ENCODE measurements at regions not wholly inside any gene's neighbourhood (a gene's known extent, or its start where the extent isn't known, plus 50 kb on each side); places are given as distances from the start of the nearest gene placed in this dataset.

DNA sequence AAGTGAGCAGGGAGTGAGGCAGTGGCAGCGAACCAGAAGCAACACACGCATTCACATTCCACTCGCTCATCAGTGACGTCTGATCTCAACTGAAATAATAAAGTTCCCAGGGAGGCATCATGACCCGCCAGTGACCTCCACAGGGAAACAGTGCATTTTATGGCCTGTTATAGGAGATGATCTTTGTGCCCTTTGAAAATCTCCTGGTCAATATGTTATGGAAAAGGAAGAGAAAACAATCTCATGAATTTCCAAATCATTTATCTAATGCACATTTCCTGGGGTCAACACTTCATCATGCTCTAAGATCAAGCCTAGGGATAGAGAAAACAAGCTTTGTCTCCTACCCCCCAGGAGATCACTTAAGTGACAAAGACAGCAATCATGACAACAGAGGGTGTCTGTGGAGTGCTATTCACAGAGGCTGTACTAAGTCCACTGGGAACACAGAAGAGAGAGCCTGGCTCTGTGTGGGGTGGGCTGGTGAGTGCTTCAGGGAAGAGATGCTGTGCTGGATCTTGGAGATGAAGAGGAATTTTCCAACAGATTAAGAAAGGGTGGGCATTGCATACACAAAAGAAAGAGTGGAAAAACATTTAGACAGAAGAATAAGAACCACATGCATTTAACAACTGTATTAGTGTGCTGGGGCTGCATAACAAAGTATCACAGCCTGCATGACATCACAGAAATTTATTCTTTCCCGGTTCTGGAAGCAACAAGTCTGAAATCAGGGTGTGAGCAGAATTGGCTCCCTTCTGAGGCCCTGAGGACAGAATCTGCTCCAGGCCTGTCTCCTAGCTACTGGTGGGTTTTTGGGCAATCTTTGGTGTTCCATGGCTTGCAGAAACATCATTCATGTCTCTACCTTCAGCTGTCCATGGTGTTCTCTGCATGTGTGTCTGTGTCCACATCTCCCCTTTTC lies 613.9 kb upstream of the IGFBP3 start:
- no peak overlapping the region for H3K27ac Mint-ChIP-seq
- CTCF ChIA-PET: no interaction called here

GRCh38 chr7:46533946-46534345 lies 612.9 kb upstream of the IGFBP3 start:
- no peaks in the 10 kb centered on the region for H3K4me1 Mint-ChIP-seq
- Histone ChIP-seq H2AFZ (ENCODE audit: insufficient read depth, low read depth, low read length, poor library complexity, severe bottlenecking) (no peak overlapping the region), H3K4me2 (replicated peaks; ENCODE audit: low read depth, low read length, poor library complexity, severe bottlenecking) (no peak overlapping the region), H4K20me1 (ENCODE audit: control insufficient read depth, insufficient read depth, low read length, poor library complexity, severe bottlenecking) (no peaks in the 10 kb centered on the region), H3K27ac (ENCODE audit: low read length in 2 of 2) (no peak overlapping the region), H3K9me3 (ENCODE audit: control extremely low read depth in 1 of 3, control insufficient read depth in 2 of 3, insufficient read depth in 1 of 3, low read length in 2 of 3) (no peaks in the 10 kb centered on the region), H3K36me3 (replicated peaks in 1 of 2; ENCODE audit: control extremely low read depth in 1 of 2, control insufficient read depth in 1 of 2, extremely low read depth in 1 of 2, insufficient read depth in 2 of 2, low read length in 1 of 2) (no peaks in the 10 kb centered on the region), H3K4me3 (ENCODE audit: control extremely low read depth in 1 of 5, extremely low read depth in 1 of 5, insufficient read depth in 1 of 5, low read depth in 2 of 5, low read length in 4 of 5) (no peak overlapping the region), H3K9ac (ENCODE audit: low read length) (no peak overlapping the region), H3K27me3 (replicated peaks in 1 of 4; ENCODE audit: control extremely low read depth in 1 of 4, control insufficient read depth in 3 of 4, insufficient read depth in 4 of 4, low read length in 3 of 4) (no peaks in the 10 kb centered on the region), H3K79me2 (ENCODE audit: control insufficient read depth, insufficient read depth, low read length) (no peaks in the 10 kb centered on the region), H3K4me1 (ENCODE audit: control insufficient read depth in 2 of 2, insufficient read depth in 2 of 2, low read length in 2 of 2) (no peaks in the 10 kb centered on the region)
- DNase-seq: no peak
- H3K27me3 Mint-ChIP-seq: no peaks in the 10 kb centered on the region
- no peak for ATAC-seq (ENCODE audit: low read depth)
- 82% methylated on average over 2 of the region's 3 CpGs for WGBS (ENCODE audit: insufficient coverage)
- intact Hi-C loops (cut with micrococcal nuclease): no loop called here
- peaks cover 2% of the 10 kb centered on the region for H3K9me3 Mint-ChIP-seq (ENCODE audit: insufficient read depth)
- ChIA-PET CTCF (no interaction called here), POLR2A (no interaction called here)
- no peak overlapping the region for H3K4me3 Mint-ChIP-seq
- no peak overlapping the region for H3K27ac Mint-ChIP-seq
- TF ChIP-seq, protein P1, sequence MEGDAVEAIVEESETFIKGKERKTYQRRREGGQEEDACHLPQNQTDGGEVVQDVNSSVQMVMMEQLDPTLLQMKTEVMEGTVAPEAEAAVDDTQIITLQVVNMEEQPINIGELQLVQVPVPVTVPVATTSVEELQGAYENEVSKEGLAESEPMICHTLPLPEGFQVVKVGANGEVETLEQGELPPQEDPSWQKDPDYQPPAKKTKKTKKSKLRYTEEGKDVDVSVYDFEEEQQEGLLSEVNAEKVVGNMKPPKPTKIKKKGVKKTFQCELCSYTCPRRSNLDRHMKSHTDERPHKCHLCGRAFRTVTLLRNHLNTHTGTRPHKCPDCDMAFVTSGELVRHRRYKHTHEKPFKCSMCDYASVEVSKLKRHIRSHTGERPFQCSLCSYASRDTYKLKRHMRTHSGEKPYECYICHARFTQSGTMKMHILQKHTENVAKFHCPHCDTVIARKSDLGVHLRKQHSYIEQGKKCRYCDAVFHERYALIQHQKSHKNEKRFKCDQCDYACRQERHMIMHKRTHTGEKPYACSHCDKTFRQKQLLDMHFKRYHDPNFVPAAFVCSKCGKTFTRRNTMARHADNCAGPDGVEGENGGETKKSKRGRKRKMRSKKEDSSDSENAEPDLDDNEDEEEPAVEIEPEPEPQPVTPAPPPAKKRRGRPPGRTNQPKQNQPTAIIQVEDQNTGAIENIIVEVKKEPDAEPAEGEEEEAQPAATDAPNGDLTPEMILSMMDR (IDR thresholded peaks at IDR 0.05): no peak
- no peak for TF ChIP-seq EZH2 (IDR thresholded peaks at IDR 0.05; ENCODE audit: borderline replicate concordance, insufficient read depth, low read depth, low read length, poor library complexity, severe bottlenecking)

More for the DNA sequence above, 613.9 kb upstream of the IGFBP3 start:
- Histone ChIP-seq H3K27ac (ENCODE audit: low read length in 2 of 2) (no peak overlapping the region), H4K20me1 (ENCODE audit: control insufficient read depth, insufficient read depth, low read length, poor library complexity, severe bottlenecking) (no peaks in the 10 kb centered on the region), H2AFZ (ENCODE audit: insufficient read depth, low read depth, low read length, poor library complexity, severe bottlenecking) (no peak overlapping the region), H3K4me1 (ENCODE audit: control insufficient read depth in 2 of 2, insufficient read depth in 2 of 2, low read length in 2 of 2) (no peaks in the 10 kb centered on the region), H3K4me3 (ENCODE audit: control extremely low read depth in 1 of 5, extremely low read depth in 1 of 5, insufficient read depth in 1 of 5, low read depth in 2 of 5, low read length in 4 of 5) (no peak overlapping the region), H3K36me3 (replicated peaks in 1 of 2; ENCODE audit: control extremely low read depth in 1 of 2, control insufficient read depth in 1 of 2, extremely low read depth in 1 of 2, insufficient read depth in 2 of 2, low read length in 1 of 2) (no peaks in the 10 kb centered on the region), H3K4me2 (replicated peaks; ENCODE audit: low read depth, low read length, poor library complexity, severe bottlenecking) (no peak overlapping the region), H3K27me3 (replicated peaks in 1 of 4; ENCODE audit: control extremely low read depth in 1 of 4, control insufficient read depth in 3 of 4, insufficient read depth in 4 of 4, low read length in 3 of 4) (no peaks in the 10 kb centered on the region), H3K9ac (ENCODE audit: low read length) (no peak overlapping the region), H3K79me2 (ENCODE audit: control insufficient read depth, insufficient read depth, low read length) (no peaks in the 10 kb centered on the region), H3K9me3 (ENCODE audit: control extremely low read depth in 1 of 3, control insufficient read depth in 2 of 3, insufficient read depth in 1 of 3, low read length in 2 of 3) (no peaks in the 10 kb centered on the region)
- peaks cover 2% of the 10 kb centered on the region for H3K9me3 Mint-ChIP-seq (ENCODE audit: insufficient read depth)
- POLR2A ChIA-PET: no interaction called here
- intact Hi-C loops (cut with micrococcal nuclease): no loop called here
- ATAC-seq (ENCODE audit: low read depth): no peak
- no peaks in the 10 kb centered on the region for H3K27me3 Mint-ChIP-seq
- H3K4me3 Mint-ChIP-seq: no peak overlapping the region
- no peak for DNase-seq
- TF ChIP-seq EZH2 (IDR thresholded peaks at IDR 0.05; ENCODE audit: borderline replicate concordance, insufficient read depth, low read depth, low read length, poor library complexity, severe bottlenecking): no peak
- TF ChIP-seq, protein P1 (IDR thresholded peaks at IDR 0.05): no peak
- H3K4me1 Mint-ChIP-seq: no peaks in the 10 kb centered on the region
- WGBS (ENCODE audit: insufficient coverage): 82% methylated on average over 4 of the region's 6 CpGs
